GM18498 (cell line): ENCODE measurements at regions not wholly inside any gene's neighbourhood (a gene's known extent, or its start where the extent isn't known, plus 50 kb on each side); places are given as distances from the start of the nearest gene placed in this dataset.

ENCODE experiments used
- ATAC-seq: cut with Tn5 transposase; IDR thresholded peaks from one replicate; pipeline ENCODE4 v1.9.1; 2021; ENCODE audit warnings: mild to moderate bottlenecking, moderate library complexity; ENCODE audit not compliant: unreplicated experiment

- ATAC-seq: no peak
Measured at GRCh38 chr1:177848577-177848976, 121.3 kb downstream of the SEC16B start.

GRCh38 chr1:177847843-177848242 is 122.0 kb downstream of the SEC16B start:
- ATAC-seq: no peak

GRCh38 chr1:177838907-177839485 is 130.9 kb downstream of the SEC16B start:
- ATAC-seq: no peak

GRCh38 chr1:177833631-177834030 is 136.2 kb downstream of the SEC16B start:
- no peak for ATAC-seq

GRCh38 chr1:177830531-177831135 is 139.2 kb downstream of the SEC16B start:
- ATAC-seq: no peak

- ATAC-seq: peak; percentile 58
Measured at GRCh38 chr1:177825276-177825901, 144.5 kb downstream of the SEC16B start.

- ATAC-seq: peak; percentile 74
Measured at GRCh38 chr1:177824508-177824982, 145.3 kb downstream of the SEC16B start.

- ATAC-seq: no peak
Measured at GRCh38 chr1:177820213-177820612, 149.6 kb downstream of the SEC16B start.

GRCh38 chr1:177817937-177818875 is 151.7 kb downstream of the SEC16B start:
- ATAC-seq: peak; percentile 99

GRCh38 chr1:177812650-177813049 is 157.2 kb downstream of the SEC16B start:
- ATAC-seq: no peak

- no peak for ATAC-seq
Measured at GRCh38 chr1:177812144-177812543, 157.7 kb downstream of the SEC16B start.

- no peak for ATAC-seq
Measured at GRCh38 chr1:177811429-177811828, 158.4 kb downstream of the SEC16B start.

GRCh38 chr1:177809819-177810218 is 160.0 kb downstream of the SEC16B start:
- peak; percentile 98 for ATAC-seq

- ATAC-seq: no peak
Measured at GRCh38 chr1:177802304-177802703, 167.6 kb downstream of the SEC16B start.

GRCh38 chr1:177801790-177802189 is 168.1 kb downstream of the SEC16B start:
- ATAC-seq: no peak

- peak; percentile 83 for ATAC-seq
Measured at GRCh38 chr1:177800400-177801088, 169.3 kb downstream of the SEC16B start.

- ATAC-seq: no peak
Measured at GRCh38 chr1:177799746-177800145, 170.1 kb downstream of the SEC16B start.

- peak; percentile 31 for ATAC-seq
Measured at GRCh38 chr1:177798614-177799013, 171.2 kb downstream of the SEC16B start.

- ATAC-seq: no peak
Measured at GRCh38 chr1:177796561-177796960, 173.3 kb downstream of the SEC16B start.

- ATAC-seq: peak; percentile 43
Measured at GRCh38 chr1:177794376-177794991, 175.4 kb downstream of the SEC16B start.
